Effector memory CD8-positive, alpha-beta T cell (primary cell): ENCODE measurements at regions not wholly inside any gene's neighbourhood (a gene's known extent, or its start where the extent isn't known, plus 50 kb on each side); places are given as distances from the start of the nearest gene placed in this dataset.

ENCODE experiments used
- ATAC-seq: fragments of 150-1000 bp; cut with Tn5 transposase; replicated peaks from 2 replicates; pipeline ENCODE4 v1.10.0; 2021; ENCODE audit warnings: mild to moderate bottlenecking, moderate library complexity
- DNase-seq, 3 experiments: peaks; one replicate each; pipeline ENCODE4 v3.0.0; 2021
- H3K27ac Mint-ChIP-seq, 2 donors: one replicate each; pipeline ENCODE4 v1.8.0; 2022; ENCODE audit warnings: mild to moderate bottlenecking in 2 of 2, mixed read lengths in 2 of 2, moderate library complexity in 2 of 2
- H3K27me3 Mint-ChIP-seq, 2 donors: one replicate each; pipeline ENCODE4 v1.8.0; 2022; ENCODE audit warnings: mixed read lengths in 2 of 2
- H3K36me3 Mint-ChIP-seq: one replicate; pipeline ENCODE4 v1.8.0; 2022; ENCODE audit warnings: mild to moderate bottlenecking, moderate library complexity, mixed read lengths; ENCODE audit not compliant: insufficient read depth
- H3K4me1 Mint-ChIP-seq, 2 donors: one replicate each; pipeline ENCODE4 v1.8.0; 2022; ENCODE audit warnings: low read depth in 2 of 2, mixed read lengths in 2 of 2
- H3K4me3 Mint-ChIP-seq, 2 donors: one replicate each; pipeline ENCODE4 v1.8.0; 2022; ENCODE audit warnings: mild to moderate bottlenecking in 2 of 2, mixed read lengths in 2 of 2, moderate library complexity in 2 of 2
- H3K9me3 Mint-ChIP-seq, 2 donors: one replicate each; pipeline ENCODE4 v1.8.0; 2022; ENCODE audit warnings: mixed read lengths in 2 of 2

DNA sequence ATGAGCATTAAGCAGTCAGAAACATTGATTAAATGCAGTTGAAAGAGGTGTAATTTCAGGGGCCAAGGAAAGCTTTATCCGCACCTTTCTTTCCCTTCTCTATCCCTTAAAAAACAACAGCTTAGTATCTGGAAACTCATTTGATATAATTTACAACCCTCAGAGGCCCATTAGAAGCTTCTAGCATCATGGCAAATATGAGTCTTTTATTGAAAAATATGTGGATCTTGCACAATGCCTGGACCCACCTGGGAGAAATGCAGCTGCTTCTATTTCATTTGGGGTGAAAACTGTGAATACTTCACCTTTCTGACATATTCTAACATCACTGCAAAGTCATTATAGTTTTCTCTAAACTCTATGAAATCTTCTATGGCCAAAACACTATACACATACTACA, 492.2 kb upstream of the PSMD7 start:
- Mint-ChIP-seq H3K4me1 (no peaks in the 10 kb centered on the region), H3K27me3 (no peaks in the 10 kb centered on the region), H3K9me3 (peaks cover 4 to 16% of the 10 kb centered on the region in 2 donors), H3K36me3 (no peaks in the 10 kb centered on the region), H3K4me3 (no peak overlapping the region), H3K27ac (no peak overlapping the region)
- no peak for ATAC-seq
- DNase-seq: no peak

DNA sequence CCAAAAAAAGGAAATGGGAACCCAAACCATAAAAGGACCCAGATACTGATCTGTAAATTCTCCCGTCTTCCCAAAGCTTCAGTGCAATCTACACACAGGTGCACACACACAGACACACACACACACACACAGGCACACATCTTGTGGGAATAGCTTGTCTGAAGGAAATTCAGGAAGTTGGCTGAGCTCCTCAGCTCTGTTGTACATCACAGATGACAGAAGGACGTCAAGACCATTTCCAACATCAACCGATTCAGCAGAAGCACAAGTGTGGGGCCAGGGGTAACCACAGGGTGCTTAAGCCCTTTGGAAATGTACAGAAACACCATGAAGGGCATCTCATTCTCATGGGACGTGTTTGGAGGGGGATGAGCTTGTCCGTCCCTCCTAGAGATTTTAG, 498.1 kb upstream of the PSMD7 start:
- H3K27ac Mint-ChIP-seq: no peak overlapping the region
- no peaks in the 10 kb centered on the region for H3K36me3 Mint-ChIP-seq
- no peaks in the 10 kb centered on the region for H3K27me3 Mint-ChIP-seq
- ATAC-seq (no peak), DNase-seq (no peak)
- no peaks in the 10 kb centered on the region for H3K4me1 Mint-ChIP-seq
- H3K9me3 Mint-ChIP-seq: peaks cover 13% of the 10 kb centered on the region in 2 donors
- H3K4me3 Mint-ChIP-seq: no peak overlapping the region

DNA sequence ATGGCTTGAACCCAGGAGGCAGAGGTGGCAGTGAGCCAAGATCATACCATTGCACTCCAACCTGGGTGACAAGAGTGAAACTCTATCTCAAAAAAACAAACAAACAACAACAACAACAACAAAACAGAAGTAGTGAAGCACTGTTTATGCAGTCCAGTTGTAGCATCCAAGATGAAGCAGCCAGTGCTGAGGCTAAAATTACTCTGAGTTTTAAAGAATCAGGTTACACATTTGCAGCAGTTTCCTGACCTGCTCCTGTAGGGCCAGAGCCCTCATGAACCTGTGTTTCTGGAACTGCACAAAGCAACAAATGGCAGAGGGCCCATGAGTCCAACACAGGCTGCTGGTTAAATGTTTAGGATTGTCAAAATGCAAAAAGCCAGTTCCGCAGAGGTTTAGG, 499.5 kb upstream of the PSMD7 start:
- no peak for ATAC-seq
- Mint-ChIP-seq H3K27ac (no peak overlapping the region), H3K9me3 (peaks cover 13 to 14% of the 10 kb centered on the region in 2 donors), H3K36me3 (no peaks in the 10 kb centered on the region), H3K4me1 (no peaks in the 10 kb centered on the region), H3K4me3 (no peak overlapping the region), H3K27me3 (no peaks in the 10 kb centered on the region)
- no peak for DNase-seq

DNA sequence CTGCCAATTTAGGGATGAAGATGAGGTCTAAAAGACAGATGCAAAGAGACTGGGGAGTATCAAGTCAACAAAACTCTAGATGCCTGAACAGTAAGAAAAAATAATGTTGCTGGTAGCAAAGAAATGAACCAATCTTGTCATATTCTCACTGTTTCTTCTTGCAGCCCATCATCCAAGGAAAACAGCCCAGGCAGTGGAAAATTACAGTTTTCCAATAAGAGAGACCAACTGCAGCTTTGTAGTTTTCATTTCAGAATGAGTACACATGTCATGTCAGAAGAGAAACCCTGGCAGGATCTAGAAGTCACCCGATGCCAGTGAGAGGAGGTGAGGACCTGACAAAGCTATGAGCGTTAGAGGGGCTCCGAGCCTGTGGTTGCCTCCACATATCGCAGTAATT, 500.4 kb upstream of the PSMD7 start:
- DNase-seq: no peak
- Mint-ChIP-seq H3K4me3 (no peak overlapping the region), H3K27me3 (no peaks in the 10 kb centered on the region), H3K36me3 (no peaks in the 10 kb centered on the region), H3K27ac (no peak overlapping the region), H3K4me1 (no peaks in the 10 kb centered on the region), H3K9me3 (peaks cover 13 to 15% of the 10 kb centered on the region in 2 donors)
- ATAC-seq: no peak

DNA sequence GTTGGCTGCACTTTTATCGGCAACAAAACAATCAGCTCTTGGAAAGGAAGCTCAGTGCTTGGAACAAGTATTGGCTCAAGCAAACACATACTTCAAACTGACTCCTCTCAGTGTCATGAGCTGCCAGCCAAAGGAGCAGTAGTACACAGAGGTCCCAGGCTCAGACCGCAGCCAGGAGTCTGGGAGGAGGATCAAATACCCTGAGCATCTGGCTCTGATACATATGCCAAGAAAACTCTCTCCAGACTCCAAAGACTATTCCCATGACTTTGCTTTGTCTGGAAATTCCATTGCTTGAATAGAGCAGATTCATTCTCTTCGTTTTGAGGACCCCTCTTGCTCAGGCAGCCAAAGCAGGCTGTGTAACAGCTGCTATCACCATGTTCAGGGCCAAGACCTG, 501.6 kb upstream of the PSMD7 start:
- peaks cover 9 to 13% of the 10 kb centered on the region in 2 donors for H3K9me3 Mint-ChIP-seq
- no peak for DNase-seq
- H3K27ac Mint-ChIP-seq: no peak overlapping the region
- ATAC-seq: no peak
- H3K4me3 Mint-ChIP-seq: no peak overlapping the region
- no peaks in the 10 kb centered on the region for H3K36me3 Mint-ChIP-seq
- no peaks in the 10 kb centered on the region for H3K27me3 Mint-ChIP-seq
- H3K4me1 Mint-ChIP-seq: no peaks in the 10 kb centered on the region

DNA sequence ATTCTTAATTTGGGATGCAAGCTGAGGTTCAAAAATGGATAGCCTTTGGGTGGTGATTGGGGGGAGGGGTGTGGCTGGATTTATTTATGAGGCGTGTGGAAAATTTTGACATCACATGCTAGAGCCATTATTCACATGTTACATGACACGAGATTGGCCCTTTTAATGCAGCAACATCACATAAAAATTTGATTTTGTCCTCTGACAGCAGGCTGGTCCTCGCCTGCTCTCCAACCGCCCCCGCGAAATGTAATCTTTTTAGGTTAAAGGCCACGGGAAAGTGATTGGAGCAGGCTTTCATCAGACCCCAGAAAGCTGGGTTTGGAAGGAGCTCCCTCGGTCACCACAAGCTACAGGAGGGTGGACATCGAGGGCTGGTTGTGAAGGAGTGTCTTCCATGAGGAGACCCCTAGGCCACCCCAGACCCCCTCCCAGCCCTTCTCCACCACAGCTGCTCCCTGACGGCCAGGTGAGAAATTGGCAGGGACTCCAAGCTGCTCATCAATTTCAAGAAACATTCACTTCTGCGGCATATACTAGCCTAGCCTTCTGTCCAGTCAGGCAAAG, 502.7 kb upstream of the PSMD7 start:
- Mint-ChIP-seq H3K27me3 (no peaks in the 10 kb centered on the region), H3K4me1 (no peaks in the 10 kb centered on the region), H3K9me3 (peaks cover 9 to 13% of the 10 kb centered on the region in 2 donors), H3K36me3 (no peaks in the 10 kb centered on the region), H3K4me3 (no peak overlapping the region), H3K27ac (no peak overlapping the region)
- DNase-seq (no peak), ATAC-seq (no peak)

GRCh38 chr16:73793260-73793659, 503.4 kb upstream of the PSMD7 start:
- no peak for ATAC-seq
- no peaks in the 10 kb centered on the region for H3K27me3 Mint-ChIP-seq

DNA sequence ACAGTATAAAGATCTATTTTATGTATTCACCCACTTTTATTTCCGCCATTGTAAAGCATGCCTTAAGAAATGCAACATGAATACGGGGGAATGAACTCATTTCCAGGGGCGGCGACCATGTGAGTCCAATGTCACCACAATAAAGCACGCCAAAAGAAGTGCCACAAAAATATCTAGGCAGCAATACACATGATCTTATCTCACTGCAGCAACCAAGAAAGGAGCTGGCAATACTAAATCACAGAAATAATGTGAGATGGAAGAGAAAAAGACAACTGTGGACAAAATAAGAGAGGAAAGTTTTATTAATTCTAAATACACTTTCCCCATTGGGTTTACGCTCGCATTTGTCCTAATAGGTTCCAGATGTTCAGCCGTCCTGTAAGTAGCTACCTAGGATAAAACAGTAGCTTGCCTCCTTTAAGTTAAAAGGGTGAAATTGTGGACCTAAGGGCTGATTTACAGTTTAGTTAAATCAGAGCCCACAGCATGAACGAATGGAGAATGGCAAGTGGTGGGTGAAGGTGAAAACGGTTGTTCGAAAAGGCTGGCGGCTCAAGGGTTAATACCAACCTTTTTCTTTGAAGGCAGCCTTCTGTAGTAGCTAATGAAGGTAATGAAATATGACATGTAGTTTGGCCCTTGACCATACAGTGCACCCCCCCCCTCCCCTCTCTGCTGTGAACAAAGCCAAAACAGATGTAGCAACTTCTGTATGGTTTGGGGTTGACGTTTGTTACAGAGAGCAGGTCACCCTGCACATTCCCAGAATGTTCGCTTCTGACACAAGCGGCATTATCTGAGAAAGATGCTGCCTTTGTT, 504.2 kb upstream of the PSMD7 start:
- no peak for DNase-seq
- Mint-ChIP-seq H3K9me3 (peaks cover 7 to 8% of the 10 kb centered on the region in 2 donors), H3K36me3 (no peaks in the 10 kb centered on the region), H3K27ac (no peak overlapping the region), H3K4me3 (no peak overlapping the region), H3K4me1 (no peaks in the 10 kb centered on the region), H3K27me3 (no peaks in the 10 kb centered on the region)
- ATAC-seq: no peak

More at GRCh38 chr16:73793260-73793659, 503.4 kb upstream of the PSMD7 start:
- DNase-seq: no peak
- Mint-ChIP-seq H3K4me3 (no peak overlapping the region), H3K27ac (no peak overlapping the region), H3K4me1 (no peaks in the 10 kb centered on the region), H3K9me3 (peaks cover 9 to 11% of the 10 kb centered on the region in 2 donors), H3K36me3 (no peaks in the 10 kb centered on the region)

- H3K27me3 Mint-ChIP-seq: no peaks in the 10 kb centered on the region
- no peak overlapping the region for H3K4me3 Mint-ChIP-seq
- no peak overlapping the region for H3K27ac Mint-ChIP-seq
- ATAC-seq (no peak), DNase-seq (no peak)
- H3K9me3 Mint-ChIP-seq: peaks cover 5 to 19% of the 10 kb centered on the region in 2 donors
- no peaks in the 10 kb centered on the region for H3K36me3 Mint-ChIP-seq
- no peaks in the 10 kb centered on the region for H3K4me1 Mint-ChIP-seq
Measured at GRCh38 chr16:73781297-73781696, 515.3 kb upstream of the PSMD7 start.

- no peak for ATAC-seq
- no peak overlapping the region for H3K27ac Mint-ChIP-seq
- H3K27me3 Mint-ChIP-seq: no peaks in the 10 kb centered on the region
- DNase-seq: no peak
- H3K4me3 Mint-ChIP-seq: no peak overlapping the region
- H3K9me3 Mint-ChIP-seq: peaks cover 0 to 21% of the 10 kb centered on the region in 2 donors
- no peaks in the 10 kb centered on the region for H3K4me1 Mint-ChIP-seq
- no peaks in the 10 kb centered on the region for H3K36me3 Mint-ChIP-seq
Measured at GRCh38 chr16:73778887-73779286, 517.7 kb upstream of the PSMD7 start.

GRCh38 chr16:73775841-73776388, 520.7 kb upstream of the PSMD7 start:
- no peak overlapping the region for H3K4me3 Mint-ChIP-seq
- DNase-seq: no peak
- no peak overlapping the region for H3K27ac Mint-ChIP-seq
- no peak for ATAC-seq
- no peaks in the 10 kb centered on the region for H3K27me3 Mint-ChIP-seq
- H3K36me3 Mint-ChIP-seq: no peaks in the 10 kb centered on the region
- peaks cover 4 to 22% of the 10 kb centered on the region in 2 donors for H3K9me3 Mint-ChIP-seq
- no peaks in the 10 kb centered on the region for H3K4me1 Mint-ChIP-seq

DNA sequence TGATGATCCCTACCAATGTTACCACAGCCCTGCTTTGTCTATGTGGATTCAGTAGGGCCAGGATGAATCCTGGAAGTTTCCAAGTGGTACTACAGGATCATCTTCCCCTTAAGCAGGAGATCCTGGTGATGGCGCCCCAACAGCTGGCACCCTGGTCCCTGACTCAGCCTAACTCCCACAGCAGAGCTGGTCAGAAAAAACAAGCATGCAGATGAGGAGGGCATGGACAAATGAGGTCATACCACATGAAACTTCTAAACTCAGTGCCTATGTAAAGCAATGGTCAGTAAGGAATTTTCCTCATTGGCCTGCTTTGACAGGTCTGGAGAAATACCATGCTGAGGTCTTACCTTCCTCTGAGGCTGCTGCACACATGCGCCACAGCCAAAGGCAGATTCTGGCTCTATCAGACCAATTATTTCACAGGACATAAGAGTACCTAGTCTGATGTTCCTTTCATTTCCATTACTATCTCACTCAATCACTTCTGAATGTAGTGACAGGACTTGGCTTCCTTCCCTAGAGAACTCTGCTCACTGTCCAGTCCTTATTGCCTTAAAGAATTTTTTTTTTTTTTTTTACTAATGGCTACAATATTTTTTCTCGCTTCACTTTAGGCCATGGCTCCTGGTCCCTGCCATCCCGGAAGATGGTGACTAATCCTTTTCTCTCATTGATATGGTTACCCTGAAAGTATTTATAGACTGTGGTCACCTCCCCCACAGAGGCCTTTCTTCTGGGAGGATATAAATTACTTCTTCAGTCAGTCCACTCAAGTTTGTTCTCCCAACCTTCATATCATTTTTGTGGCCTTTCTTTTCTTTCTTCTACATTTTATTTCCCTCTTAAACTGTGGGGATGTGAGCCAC, 525.2 kb upstream of the PSMD7 start:
- H3K27ac Mint-ChIP-seq: no peak overlapping the region
- no peak overlapping the region for H3K4me3 Mint-ChIP-seq
- no peak for DNase-seq
- H3K36me3 Mint-ChIP-seq: no peaks in the 10 kb centered on the region
- no peak for ATAC-seq
- peaks cover 5 to 28% of the 10 kb centered on the region in 2 donors for H3K9me3 Mint-ChIP-seq
- H3K4me1 Mint-ChIP-seq: no peaks in the 10 kb centered on the region
- H3K27me3 Mint-ChIP-seq: no peaks in the 10 kb centered on the region

- H3K4me1 Mint-ChIP-seq: no peaks in the 10 kb centered on the region
- no peak for DNase-seq
- no peak overlapping the region for H3K4me3 Mint-ChIP-seq
- no peak overlapping the region for H3K27ac Mint-ChIP-seq
- H3K27me3 Mint-ChIP-seq: no peaks in the 10 kb centered on the region
- no peaks in the 10 kb centered on the region for H3K36me3 Mint-ChIP-seq
- peaks cover 7 to 15% of the 10 kb centered on the region in 2 donors for H3K9me3 Mint-ChIP-seq
- no peak for ATAC-seq
Measured at GRCh38 chr16:73768786-73769203, 527.8 kb upstream of the PSMD7 start.
